Kidney glomerular epithelial cell (primary cell): ENCODE measurements at regions not wholly inside any gene's neighbourhood (a gene's known extent, or its start where the extent isn't known, plus 50 kb on each side); places are given as distances from the start of the nearest gene placed in this dataset.
A peak's percentile ranks its signal among the peaks of the same experiment; 100 is the strongest.
"Not testable (repeated sequence)": the region's sequence is repeated elsewhere in the genome, so short reads cannot be mapped to it uniquely, and the experiment has no call there.

ENCODE experiments used
- DNase-seq: peaks from one replicate; lab custom pipeline; 2025; lab: John Stamatoyannopoulos, UW

- no peak for DNase-seq
Observed at GRCh38 chr7:55261386-55261770, 103.8 kb upstream of the LANCL2 start.

- DNase-seq: not testable (repeated sequence)
Observed at GRCh38 chr7:55265328-55265727, 99.8 kb upstream of the LANCL2 start.

- no peak for DNase-seq
Observed at GRCh38 chr7:55265836-55266642, 99.1 kb upstream of the LANCL2 start.

- DNase-seq: no peak
Observed at GRCh38 chr7:55271069-55271626, 94.0 kb upstream of the LANCL2 start.

DNA sequence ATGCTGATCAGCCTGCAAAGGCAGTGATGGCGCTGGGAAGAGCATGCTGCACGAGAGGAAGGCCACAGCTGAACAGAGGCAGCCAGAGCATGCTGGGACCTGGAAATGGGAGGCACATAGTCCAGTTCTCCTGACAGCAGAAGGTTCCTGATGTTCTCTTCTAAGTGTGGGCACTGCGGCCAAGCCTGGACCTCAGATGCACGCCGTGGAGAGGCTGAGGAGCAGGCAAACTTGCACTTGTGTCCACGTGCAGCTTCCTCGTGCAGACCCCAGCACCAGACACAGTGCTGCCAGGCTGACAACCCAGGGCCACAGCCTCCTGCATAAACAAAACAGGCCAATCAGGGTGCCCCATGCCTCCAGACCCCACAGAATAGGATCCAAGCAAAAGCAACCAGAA, 93.5 kb upstream of the LANCL2 start:
- no peak for DNase-seq

- DNase-seq: no peak
Observed at GRCh38 chr7:55272328-55272727, 92.8 kb upstream of the LANCL2 start.

GRCh38 chr7:55273186-55273980, 91.8 kb upstream of the LANCL2 start:
- DNase-seq: no peak

DNA sequence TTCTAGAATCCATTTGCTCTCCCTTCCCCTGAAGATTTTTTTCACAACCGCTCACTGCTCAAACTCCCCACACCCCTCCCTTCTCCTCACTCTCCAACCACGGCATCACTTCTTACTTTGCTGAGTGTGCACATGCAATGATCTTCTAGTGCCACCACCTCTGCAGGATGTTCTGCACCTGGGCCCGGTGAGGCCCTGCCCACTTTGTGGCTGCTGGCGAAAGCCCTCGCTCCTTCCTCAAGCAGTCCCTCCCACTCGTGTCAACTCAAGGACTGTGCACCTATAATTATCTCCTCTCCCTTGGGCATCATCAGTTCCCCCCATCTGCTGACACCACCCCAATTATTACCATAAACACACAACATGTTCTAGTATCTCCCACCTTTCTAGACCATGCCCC, 91.0 kb upstream of the LANCL2 start:
- DNase-seq: no peak

DNA sequence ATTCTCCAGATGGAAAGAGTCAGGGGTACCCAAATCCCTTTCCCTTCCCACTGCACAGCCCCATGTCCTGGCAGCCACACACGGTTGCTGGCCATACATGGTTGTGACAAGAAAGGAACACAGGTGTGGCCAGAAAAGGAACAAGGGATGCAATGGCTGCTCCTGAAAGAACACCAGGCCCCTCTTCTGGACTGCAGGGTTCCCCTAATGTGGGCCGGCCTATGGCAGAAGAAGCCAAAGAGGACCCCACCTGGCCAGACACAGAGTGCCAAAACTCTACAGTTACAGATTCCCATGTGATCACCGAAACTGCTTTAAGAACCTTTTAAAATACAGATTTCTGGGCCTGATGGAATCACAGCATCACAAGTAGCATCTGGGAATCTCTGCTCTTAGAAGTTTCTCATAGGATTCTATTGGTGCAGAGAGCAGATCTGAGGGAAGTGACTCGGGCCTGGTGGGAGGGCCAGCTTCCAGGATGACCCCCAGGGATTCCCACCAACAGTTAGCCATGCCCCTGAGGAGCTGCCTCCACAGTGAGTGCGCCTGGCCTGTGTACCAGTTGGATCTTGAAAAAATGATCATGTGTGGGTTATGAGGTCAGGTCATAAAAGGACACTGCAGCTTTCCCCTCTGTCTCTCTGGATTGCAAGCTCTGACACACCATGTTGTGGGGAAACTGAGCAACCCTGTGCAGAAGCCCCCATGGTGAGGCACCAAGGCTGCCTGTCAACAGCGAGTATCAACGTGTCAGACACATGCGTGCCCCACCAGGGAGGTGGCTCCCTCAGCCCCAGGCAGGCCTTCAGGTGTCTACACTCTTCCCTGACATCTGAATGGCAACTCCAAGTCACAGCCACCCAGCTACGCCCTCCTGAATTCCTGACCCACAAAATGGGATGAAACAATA, 89.6 kb upstream of the LANCL2 start:
- no peak for DNase-seq

- DNase-seq: no peak
Observed at GRCh38 chr7:55276572-55277295, 88.4 kb upstream of the LANCL2 start.

DNA sequence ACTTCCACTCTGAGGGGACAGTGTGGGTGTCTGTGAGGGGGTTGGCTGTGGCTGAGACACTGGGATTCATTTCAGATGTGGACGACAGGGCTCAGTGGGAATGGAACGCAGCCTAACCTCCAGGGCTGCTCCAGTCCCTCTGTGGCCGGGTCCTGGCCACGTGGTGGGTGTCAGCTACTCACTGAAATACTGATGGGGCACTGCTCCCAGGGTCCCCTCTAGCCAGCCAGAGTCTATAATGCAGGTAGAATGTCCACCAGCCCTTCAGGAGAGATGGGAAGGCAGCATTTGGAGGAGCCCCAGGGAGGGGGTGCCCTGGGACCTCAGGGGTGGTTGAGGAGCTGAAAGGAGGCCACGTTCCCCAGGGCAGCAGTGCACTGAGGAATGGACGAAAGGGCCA, 87.2 kb upstream of the LANCL2 start:
- DNase-seq: no peak

GRCh38 chr7:55278321-55278720, 86.8 kb upstream of the LANCL2 start:
- DNase-seq: no peak

- no peak for DNase-seq
Observed at GRCh38 chr7:55279080-55279845, 85.9 kb upstream of the LANCL2 start.

GRCh38 chr7:55280031-55280454, 85.1 kb upstream of the LANCL2 start:
- DNase-seq: peak; percentile 66

- DNase-seq: no peak
Observed at GRCh38 chr7:55285665-55286064, 79.5 kb upstream of the LANCL2 start.

- DNase-seq: no peak
Observed at GRCh38 chr7:55286666-55287065, 78.5 kb upstream of the LANCL2 start.

GRCh38 chr7:55288070-55288824, 76.9 kb upstream of the LANCL2 start:
- DNase-seq: no peak

- no peak for DNase-seq
Observed at GRCh38 chr7:55296070-55296469, 69.1 kb upstream of the LANCL2 start.

GRCh38 chr7:55299273-55299967, 65.7 kb upstream of the LANCL2 start:
- DNase-seq: no peak
